Activated CD8-positive, alpha-beta memory T cell treated with anti-CD3 and anti-CD28 coated beads, Interleukin-2, amount 50 U/mL, for 48 hours (primary cell): ENCODE measurements at regions not wholly inside any gene's neighbourhood (a gene's known extent, or its start where the extent isn't known, plus 50 kb on each side); places are given as distances from the start of the nearest gene placed in this dataset.

Source experiments
- DNase-seq: peaks from one replicate; pipeline ENCODE4 v3.0.0-alpha.2; 2020

DNA sequence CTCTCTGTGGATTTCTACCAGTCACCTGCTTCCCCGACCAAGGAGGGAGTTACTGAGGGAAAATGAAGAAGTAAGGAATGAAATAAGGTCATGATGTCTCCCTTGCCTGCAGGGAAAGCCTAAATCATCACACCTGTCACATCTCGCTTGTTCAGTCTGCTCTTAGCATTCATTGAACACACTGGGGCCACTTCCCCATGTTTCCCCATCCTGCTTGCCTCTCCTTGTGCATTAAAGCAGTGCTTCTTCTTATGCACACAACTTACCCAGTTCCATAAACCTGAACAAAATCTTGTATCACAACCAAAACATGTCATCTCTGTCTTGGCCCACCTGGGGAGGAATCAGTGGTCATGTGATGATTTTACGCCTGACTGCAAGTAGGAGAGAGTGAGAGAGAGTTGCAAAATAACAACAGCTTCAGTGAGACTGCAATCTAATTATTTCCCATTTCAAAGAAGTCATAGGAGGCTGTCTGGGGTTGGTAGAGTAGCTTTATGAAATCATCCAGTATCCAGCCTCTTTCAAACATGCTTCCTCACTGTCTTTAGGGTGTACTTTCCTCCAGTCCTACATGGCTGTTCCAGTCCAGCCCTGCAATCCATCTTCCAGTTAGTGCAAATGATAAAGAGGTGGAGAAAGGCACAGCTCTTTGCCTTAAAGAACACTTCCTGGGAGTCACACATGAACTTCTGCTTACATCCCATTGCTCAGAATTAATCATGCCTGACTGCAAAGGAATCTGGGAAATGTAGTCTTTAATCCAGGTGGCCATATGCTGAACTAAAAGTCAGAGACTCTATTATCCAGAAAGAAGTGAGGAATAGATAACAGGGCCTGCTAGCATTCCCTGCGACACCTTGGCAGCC lies 220.1 kb downstream of the HAUS1 start:
- no peak for DNase-seq

- DNase-seq = no peak
Observed at GRCh38 chr18:46325895-46326294, 221.7 kb downstream of the HAUS1 start.

DNA sequence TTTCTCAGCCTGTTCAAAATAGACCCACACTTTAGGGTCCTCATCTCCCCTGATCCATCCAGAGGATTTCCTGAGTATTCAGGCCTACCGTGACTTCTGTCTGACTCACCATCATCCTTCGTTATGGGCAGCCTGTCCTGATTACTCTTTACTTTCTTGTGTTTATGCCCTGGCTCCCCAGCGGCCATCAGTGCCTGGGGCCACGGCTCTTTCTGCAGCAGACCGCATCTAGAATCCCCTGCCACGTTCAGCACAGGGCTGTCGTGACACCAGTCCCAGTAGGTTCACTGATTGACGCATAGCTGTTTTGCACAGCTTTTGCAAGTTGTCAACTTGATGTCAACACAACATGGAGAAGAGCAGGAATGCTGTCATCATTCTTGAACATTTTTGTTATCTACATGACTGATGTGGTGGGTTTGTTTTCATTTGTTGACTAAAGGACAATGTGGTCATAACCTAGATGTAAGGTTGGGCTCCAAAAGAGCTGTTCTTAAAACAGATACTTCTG lies 225.6 kb downstream of the HAUS1 start:
- DNase-seq = no peak

- DNase-seq = no peak
Observed at GRCh38 chr18:46331316-46331715, 227.1 kb downstream of the HAUS1 start.

DNA sequence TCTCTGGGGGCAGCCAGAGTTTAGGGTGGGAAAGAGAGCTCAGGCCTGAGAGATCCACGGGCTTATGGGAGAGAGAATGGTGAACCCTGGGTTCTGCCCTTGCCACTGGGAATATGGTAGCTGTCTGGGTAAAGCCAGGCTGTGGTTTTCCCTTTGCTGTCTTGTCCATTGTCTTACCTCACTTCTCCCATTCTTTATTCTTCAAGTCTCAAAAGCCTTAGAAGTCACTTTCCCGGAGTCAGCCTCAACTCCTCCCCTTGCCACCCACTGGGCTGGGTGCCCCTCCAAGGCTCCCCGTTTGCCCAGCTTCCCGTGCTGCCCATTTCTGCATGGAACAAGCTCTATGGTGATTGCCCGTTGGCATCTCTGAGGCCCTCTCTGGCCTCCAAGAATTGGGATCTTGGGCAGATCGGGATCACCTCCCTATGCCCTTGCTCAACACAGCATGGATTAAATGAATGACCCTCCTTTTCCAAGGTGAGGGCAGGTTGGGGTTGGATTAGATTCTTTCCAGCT lies 228.2 kb downstream of the HAUS1 start:
- DNase-seq = no peak

- DNase-seq = no peak
Observed at GRCh38 chr18:46332921-46333341, 228.7 kb downstream of the HAUS1 start.

GRCh38 chr18:46333431-46334135 lies 229.4 kb downstream of the HAUS1 start:
- DNase-seq = peak; percentile 64

DNA sequence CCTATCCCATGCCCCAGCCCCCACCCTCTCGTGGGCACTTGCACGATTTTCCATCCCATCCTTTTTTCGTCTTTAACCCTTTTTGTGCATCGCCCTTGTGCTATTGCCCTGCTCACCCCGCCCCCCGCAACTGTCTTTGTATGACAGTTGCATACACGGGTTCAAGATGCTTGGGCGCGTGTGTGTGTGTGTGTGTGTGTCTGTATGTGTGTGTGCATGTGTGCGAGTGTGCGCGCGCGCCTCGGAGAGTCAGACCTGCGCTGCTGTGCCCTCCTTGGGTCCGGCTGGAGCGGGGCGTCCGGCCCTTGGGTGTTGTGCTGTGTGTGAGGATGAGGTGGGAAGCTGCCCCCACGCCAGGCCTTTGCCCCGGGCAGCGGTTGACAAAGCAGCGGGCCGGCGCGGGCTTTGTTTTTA lies 230.7 kb downstream of the HAUS1 start:
- no peak for DNase-seq

GRCh38 chr18:46335534-46336101 lies 231.4 kb downstream of the HAUS1 start:
- no peak for DNase-seq

DNA sequence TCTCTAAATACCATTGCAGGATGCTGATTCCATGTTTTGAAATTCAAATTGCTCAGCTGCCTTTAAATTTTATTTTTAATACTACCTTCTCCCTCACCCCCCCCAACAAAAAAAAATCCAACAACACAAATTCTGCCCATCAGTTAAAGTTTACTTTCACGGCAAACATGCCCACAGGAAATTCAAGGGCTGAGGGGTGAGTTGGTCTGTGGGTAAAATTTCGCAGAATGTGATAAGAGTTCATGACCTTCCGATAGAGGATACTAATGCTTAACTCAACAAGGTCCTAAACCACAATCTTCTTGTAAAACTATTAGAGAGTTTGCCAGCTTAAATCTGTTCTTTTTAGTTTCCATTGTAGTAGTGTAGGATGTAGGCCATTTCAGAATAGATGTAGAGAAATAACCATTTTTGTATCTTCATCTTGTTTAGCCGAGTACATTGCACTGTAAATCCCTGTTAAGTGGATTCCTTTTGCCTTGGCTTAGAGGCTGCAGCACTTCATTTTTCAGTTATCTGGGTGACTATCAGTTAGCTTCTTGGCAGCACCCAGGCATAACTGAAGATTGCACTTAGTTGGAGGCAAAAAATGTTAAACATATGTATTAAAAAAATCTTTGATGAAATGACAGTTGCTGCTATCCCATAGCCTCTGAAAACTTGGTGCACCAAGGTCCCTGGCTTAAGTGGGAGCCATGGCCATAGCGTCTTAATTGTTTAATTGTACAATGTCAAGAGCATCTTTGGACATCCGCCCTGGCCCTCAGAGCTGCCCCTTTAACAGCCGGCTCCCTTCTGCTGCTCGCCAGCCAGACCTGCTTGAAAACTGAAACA lies 232.3 kb downstream of the HAUS1 start:
- DNase-seq = no peak

GRCh38 chr18:46337271-46337670 lies 233.1 kb downstream of the HAUS1 start:
- DNase-seq = no peak

DNA sequence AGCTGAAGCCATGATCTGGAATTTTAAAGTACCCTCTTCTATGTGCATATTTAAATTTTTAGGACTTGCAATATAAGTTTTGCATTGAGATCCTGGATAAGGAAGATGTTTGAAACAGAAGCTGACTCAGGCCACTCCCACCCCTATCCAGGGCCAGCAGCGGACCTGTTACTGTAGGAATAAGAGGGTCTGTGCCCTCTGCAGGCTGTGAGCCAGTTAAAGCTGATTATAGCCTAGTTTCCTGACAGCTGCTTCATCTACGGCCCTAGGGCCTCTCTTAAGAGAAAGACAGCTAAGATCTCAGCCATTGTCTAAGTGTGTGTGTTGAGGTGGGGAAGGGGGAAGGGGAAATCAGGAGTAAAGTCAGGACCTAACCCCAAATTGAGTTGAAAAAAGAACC lies 234.0 kb downstream of the HAUS1 start:
- DNase-seq = no peak

GRCh38 chr18:46338766-46339165 lies 234.6 kb downstream of the HAUS1 start:
- no peak for DNase-seq

GRCh38 chr18:46340716-46341115 lies 236.5 kb downstream of the HAUS1 start:
- no peak for DNase-seq

DNA sequence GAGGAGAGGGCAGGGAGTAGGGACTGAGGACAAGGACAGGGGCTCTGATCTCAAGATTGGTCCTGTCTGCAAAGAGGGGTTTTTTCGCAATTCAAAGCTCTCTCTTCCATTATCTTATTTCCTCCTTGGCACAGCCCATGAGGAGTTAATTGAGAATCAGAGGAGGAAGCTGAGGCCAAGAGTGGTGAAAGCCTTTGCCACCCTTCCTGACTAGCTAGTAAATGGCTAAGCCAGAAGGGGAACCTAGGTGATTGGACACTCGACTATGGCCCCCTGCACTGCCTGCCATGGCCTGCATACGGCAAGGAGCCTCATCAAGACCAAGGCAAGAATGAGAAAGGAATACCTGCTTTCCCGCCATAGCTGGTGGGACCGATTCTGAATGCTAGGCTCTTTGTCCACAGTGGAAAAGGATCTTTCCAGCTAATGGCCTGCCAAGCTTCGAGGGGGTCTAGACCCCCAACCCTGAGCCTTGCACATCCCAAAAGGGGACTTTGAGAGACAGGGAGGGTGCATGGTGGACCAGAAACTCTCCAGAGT lies 237.9 kb downstream of the HAUS1 start:
- no peak for DNase-seq

DNA sequence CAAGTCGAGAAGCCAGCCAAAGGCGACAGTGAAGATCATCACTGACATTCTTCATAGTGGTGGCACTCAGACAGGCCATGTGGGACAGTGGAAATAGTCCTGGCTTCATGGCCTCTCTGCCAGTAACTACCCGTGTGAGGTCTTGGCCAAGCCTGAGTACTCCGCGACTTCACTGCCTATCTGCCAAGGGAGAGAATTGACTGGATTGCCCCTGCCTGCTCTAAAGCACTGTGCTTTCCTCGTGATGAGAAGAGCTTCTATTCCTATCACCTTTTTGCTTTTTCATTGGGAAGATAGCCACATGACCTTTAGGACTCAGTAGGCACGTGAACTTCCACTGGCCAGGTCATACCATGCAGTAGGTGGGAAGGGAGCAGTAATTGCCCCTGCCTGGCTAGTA lies 239.3 kb downstream of the HAUS1 start:
- DNase-seq = no peak

GRCh38 chr18:46343931-46344372 lies 239.8 kb downstream of the HAUS1 start:
- DNase-seq = peak; percentile 69

- no peak for DNase-seq
Observed at GRCh38 chr18:46344416-46345180, 240.4 kb downstream of the HAUS1 start.

DNA sequence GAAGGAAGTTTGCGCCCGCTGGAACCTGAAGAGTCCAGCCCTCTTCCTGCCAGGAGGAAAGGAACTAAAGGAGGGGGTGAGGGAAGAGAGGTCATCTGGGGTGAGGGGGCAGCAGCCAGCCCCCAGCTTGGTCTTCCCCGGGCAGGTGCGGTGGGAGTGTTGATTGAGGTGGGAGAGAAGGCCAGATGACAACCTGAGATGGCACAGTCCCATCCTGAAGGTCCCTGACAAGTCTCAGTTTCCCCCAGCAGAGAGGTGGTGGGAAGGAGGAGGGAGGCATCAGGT lies 240.9 kb downstream of the HAUS1 start:
- DNase-seq = no peak

- no peak for DNase-seq
Observed at GRCh38 chr18:46346213-46346612, 242.0 kb downstream of the HAUS1 start.

DNA sequence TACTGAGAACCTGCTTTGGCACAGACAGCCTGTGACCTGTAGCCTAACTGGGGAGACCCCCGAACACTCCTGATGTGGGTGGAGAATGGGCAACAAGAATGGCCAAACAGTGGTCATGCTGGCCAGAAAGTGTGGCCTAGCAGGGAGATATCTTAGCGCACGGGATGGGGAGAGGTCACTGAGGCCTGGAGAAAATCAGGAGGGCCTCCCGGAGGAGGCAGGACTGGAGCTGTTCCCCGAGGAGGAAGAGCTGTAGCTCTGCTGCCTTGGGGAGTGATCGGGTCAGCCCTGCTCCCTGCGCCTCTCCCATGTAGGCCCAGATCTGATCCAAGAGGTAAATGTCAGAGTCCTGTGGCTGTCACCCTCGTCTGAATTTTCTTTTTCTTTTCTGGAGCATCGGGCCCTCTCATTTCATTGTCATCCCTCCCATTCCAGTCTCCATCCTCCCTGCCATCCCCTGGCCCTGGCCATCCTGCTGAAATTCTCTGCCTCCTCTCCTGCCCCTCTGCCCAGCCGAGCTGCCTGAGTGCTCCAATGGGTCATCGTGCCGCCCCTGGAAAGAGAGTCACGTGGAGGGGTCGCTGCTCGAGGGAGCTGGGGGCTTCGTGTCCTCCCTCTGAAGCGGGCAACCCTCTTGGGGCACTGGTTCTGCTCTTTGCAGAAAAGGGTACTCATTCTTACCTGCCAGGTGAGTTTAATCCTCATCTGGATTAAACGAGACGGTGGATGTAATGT lies 242.9 kb downstream of the HAUS1 start:
- no peak for DNase-seq
